ENCODE measurements at regions not wholly inside any gene's neighbourhood (a gene's known extent, or its start where the extent isn't known, plus 50 kb on each side); places are given as distances from the start of the nearest gene placed in this dataset.

DNA sequence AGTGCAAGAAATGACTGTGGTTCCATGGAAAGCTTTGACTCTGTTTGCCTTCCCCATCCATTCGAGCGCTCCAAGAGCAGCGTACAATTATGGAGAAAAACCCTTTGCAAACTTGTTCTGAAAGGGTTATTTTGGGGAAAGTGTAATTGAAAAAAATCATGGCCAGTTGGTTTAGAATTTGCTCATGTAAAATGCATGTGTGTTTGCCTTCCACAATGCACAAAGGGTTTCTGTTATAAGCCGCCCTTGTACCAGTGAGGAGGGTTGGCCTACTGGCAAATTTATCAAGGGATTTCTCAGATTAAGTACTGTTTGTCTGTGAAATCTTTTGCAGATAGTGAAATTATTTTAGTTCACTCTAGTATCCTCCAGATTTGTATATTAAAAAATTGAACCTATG lies 62.7 kb upstream of the PELI2 start:
- TF ChIP-seq EZH2phosphoT487 (IDR thresholded peaks at IDR 0.05; ENCODE audit: unreplicated experiment) (no peak), CREB1 (CRISPR knock-in tag; IDR thresholded peaks at IDR 0.05; ENCODE audit: low read depth) (no peak), POLR2AphosphoS5 (IDR thresholded peaks at IDR 0.05; ENCODE audit: low read depth) (no peak), EZH2 (IDR thresholded peaks at IDR 0.05; ENCODE audit: low read depth, unreplicated experiment) (no peak)
- TF ChIP-seq, protein P1, sequence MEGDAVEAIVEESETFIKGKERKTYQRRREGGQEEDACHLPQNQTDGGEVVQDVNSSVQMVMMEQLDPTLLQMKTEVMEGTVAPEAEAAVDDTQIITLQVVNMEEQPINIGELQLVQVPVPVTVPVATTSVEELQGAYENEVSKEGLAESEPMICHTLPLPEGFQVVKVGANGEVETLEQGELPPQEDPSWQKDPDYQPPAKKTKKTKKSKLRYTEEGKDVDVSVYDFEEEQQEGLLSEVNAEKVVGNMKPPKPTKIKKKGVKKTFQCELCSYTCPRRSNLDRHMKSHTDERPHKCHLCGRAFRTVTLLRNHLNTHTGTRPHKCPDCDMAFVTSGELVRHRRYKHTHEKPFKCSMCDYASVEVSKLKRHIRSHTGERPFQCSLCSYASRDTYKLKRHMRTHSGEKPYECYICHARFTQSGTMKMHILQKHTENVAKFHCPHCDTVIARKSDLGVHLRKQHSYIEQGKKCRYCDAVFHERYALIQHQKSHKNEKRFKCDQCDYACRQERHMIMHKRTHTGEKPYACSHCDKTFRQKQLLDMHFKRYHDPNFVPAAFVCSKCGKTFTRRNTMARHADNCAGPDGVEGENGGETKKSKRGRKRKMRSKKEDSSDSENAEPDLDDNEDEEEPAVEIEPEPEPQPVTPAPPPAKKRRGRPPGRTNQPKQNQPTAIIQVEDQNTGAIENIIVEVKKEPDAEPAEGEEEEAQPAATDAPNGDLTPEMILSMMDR (conservative IDR thresholded peaks at IDR 0.05; ENCODE audit: low read depth in 2 of 2), result no peak
- TF ChIP-seq, protein P2, sequence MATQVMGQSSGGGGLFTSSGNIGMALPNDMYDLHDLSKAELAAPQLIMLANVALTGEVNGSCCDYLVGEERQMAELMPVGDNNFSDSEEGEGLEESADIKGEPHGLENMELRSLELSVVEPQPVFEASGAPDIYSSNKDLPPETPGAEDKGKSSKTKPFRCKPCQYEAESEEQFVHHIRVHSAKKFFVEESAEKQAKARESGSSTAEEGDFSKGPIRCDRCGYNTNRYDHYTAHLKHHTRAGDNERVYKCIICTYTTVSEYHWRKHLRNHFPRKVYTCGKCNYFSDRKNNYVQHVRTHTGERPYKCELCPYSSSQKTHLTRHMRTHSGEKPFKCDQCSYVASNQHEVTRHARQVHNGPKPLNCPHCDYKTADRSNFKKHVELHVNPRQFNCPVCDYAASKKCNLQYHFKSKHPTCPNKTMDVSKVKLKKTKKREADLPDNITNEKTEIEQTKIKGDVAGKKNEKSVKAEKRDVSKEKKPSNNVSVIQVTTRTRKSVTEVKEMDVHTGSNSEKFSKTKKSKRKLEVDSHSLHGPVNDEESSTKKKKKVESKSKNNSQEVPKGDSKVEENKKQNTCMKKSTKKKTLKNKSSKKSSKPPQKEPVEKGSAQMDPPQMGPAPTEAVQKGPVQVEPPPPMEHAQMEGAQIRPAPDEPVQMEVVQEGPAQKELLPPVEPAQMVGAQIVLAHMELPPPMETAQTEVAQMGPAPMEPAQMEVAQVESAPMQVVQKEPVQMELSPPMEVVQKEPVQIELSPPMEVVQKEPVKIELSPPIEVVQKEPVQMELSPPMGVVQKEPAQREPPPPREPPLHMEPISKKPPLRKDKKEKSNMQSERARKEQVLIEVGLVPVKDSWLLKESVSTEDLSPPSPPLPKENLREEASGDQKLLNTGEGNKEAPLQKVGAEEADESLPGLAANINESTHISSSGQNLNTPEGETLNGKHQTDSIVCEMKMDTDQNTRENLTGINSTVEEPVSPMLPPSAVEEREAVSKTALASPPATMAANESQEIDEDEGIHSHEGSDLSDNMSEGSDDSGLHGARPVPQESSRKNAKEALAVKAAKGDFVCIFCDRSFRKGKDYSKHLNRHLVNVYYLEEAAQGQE (IDR thresholded peaks at IDR 0.05; ENCODE audit: unreplicated experiment), result no peak

Measured in GM23338 (cell line).